GM11168 (cell line): ENCODE measurements at regions not wholly inside any gene's neighbourhood (a gene's known extent, or its start where the extent isn't known, plus 50 kb on each side); places are given as distances from the start of the nearest gene placed in this dataset.

Source experiments
- in situ Hi-C: fragments of 300-500 bp; cut with MboI; formaldehyde crosslinking; loops from one replicate; pipeline ENCODE4 v1.12.0; 2022; ENCODE audit warnings: low sequenced_read_pairs; ENCODE audit not compliant: unreplicated experiment

GRCh38 chr16:48852951-48853350, 243.0 kb upstream of the N4BP1 start:
- in situ Hi-C loops, result no loop called here

- in situ Hi-C loops, result no loop called here
Measured at GRCh38 chr16:48852458-48852857, 242.5 kb upstream of the N4BP1 start.

- in situ Hi-C loops, result no loop called here
Measured at GRCh38 chr16:48850097-48850770, 240.3 kb upstream of the N4BP1 start.

- in situ Hi-C loops, result no loop called here
Measured at GRCh38 chr16:48846277-48846676, 236.3 kb upstream of the N4BP1 start.

GRCh38 chr16:48845261-48845660, 235.3 kb upstream of the N4BP1 start:
- in situ Hi-C loops, result no loop called here

GRCh38 chr16:48838349-48838748, 228.4 kb upstream of the N4BP1 start:
- in situ Hi-C loops, result no loop called here

- in situ Hi-C loops, result no loop called here
Measured at GRCh38 chr16:48836636-48837035, 226.7 kb upstream of the N4BP1 start.

GRCh38 chr16:48836067-48836466, 226.1 kb upstream of the N4BP1 start:
- in situ Hi-C loops, result no loop called here

- in situ Hi-C loops, result no loop called here
Measured at GRCh38 chr16:48834576-48834975, 224.6 kb upstream of the N4BP1 start.

- in situ Hi-C loops, result no loop called here
Measured at GRCh38 chr16:48833461-48833860, 223.5 kb upstream of the N4BP1 start.

GRCh38 chr16:48831076-48831722, 221.2 kb upstream of the N4BP1 start:
- in situ Hi-C loops, result no loop called here

GRCh38 chr16:48829336-48830310, 219.6 kb upstream of the N4BP1 start:
- in situ Hi-C loops, result no loop called here

- in situ Hi-C loops, result no loop called here
Measured at GRCh38 chr16:48824271-48824670, 214.3 kb upstream of the N4BP1 start.

GRCh38 chr16:48822431-48822830, 212.5 kb upstream of the N4BP1 start:
- in situ Hi-C loops, result no loop called here

GRCh38 chr16:48820379-48820778, 210.4 kb upstream of the N4BP1 start:
- in situ Hi-C loops, result no loop called here

- in situ Hi-C loops, result no loop called here
Measured at GRCh38 chr16:48818257-48818656, 208.3 kb upstream of the N4BP1 start.

GRCh38 chr16:48817032-48817431, 207.1 kb upstream of the N4BP1 start:
- in situ Hi-C loops, result no loop called here

- in situ Hi-C loops, result no loop called here
Measured at GRCh38 chr16:48816393-48816792, 206.4 kb upstream of the N4BP1 start.

GRCh38 chr16:48814994-48815393, 205.0 kb upstream of the N4BP1 start:
- in situ Hi-C loops, result no loop called here

- in situ Hi-C loops, result no loop called here
Measured at GRCh38 chr16:48813485-48813884, 203.5 kb upstream of the N4BP1 start.

GRCh38 chr16:48812856-48813255, 202.9 kb upstream of the N4BP1 start:
- in situ Hi-C loops, result no loop called here
